22Rv1 (cell line): ENCODE measurements at regions not wholly inside any gene's neighbourhood (a gene's known extent, or its start where the extent isn't known, plus 50 kb on each side); places are given as distances from the start of the nearest gene placed in this dataset.

ENCODE experiments used
- ZFX ChIP-seq: fragments of 450-650 bp; IDR thresholded peaks from 2 replicates; pipeline ENCODE4 v1.6.1; 2017; ENCODE audit warnings: antibody characterized with exemption, borderline replicate concordance
- TF ChIP-seq, protein P1 (sequence below): fragments of 450-650 bp; IDR thresholded peaks from 2 replicates; pipeline ENCODE4 v1.5.1; 2017; ENCODE audit warnings: mild to moderate bottlenecking

DNA sequence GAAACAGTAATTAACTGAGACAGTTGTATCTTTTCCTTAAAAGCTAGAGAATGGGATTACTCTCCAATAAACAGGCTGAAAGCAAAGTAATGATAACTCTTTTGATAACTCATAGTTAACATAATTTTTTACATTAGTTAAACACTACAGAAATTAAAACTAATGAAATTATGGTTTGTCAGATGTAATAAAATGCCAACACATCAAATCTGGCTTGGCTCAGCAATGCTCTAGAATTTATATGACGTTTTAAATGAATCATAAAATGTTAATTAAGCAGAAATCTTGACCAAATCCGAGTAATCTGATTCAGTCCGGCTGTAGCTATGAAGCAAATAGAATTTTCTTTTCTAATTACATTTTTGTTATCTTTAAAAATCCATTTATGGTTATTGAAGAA lies 244.2 kb upstream of the NR3C2 start:
- TF ChIP-seq, protein P1, sequence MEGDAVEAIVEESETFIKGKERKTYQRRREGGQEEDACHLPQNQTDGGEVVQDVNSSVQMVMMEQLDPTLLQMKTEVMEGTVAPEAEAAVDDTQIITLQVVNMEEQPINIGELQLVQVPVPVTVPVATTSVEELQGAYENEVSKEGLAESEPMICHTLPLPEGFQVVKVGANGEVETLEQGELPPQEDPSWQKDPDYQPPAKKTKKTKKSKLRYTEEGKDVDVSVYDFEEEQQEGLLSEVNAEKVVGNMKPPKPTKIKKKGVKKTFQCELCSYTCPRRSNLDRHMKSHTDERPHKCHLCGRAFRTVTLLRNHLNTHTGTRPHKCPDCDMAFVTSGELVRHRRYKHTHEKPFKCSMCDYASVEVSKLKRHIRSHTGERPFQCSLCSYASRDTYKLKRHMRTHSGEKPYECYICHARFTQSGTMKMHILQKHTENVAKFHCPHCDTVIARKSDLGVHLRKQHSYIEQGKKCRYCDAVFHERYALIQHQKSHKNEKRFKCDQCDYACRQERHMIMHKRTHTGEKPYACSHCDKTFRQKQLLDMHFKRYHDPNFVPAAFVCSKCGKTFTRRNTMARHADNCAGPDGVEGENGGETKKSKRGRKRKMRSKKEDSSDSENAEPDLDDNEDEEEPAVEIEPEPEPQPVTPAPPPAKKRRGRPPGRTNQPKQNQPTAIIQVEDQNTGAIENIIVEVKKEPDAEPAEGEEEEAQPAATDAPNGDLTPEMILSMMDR: no peak
- TF ChIP-seq ZFX: no peak
